Motor neuron (in vitro differentiated cells): ENCODE measurements at regions not wholly inside any gene's neighbourhood (a gene's known extent, or its start where the extent isn't known, plus 50 kb on each side); places are given as distances from the start of the nearest gene placed in this dataset.
"Not testable (repeated sequence)": the region's sequence is repeated elsewhere in the genome, so short reads cannot be mapped to it uniquely, and the experiment has no call there.

ENCODE experiments used
- ATAC-seq, 8 experiments: fragments of 200-7000 bp; cut with Tn5 transposase; replicated peaks in 6 of 8; 2 replicates each; pipeline ENCODE4 v1.8.0; 2021; ENCODE audit warnings: mild to moderate bottlenecking in 8 of 8, moderate library complexity in 8 of 8
- H3K27ac ChIP-seq, 2 donors: fragments of 250-450 bp; sonication (Bioruptor Pico); 2 replicates each; pipeline ENCODE4 v1.9.0; 2021; ENCODE audit warnings: antibody characterized with exemption in 2 of 2, mild to moderate bottlenecking in 2 of 2, moderate library complexity in 1 of 2
- H3K4me1 ChIP-seq, 2 donors: fragments of 250-450 bp; sonication (Bioruptor Pico); replicated peaks in 1 of 2; 2 replicates each; pipeline ENCODE4 v1.6.1; 2021; ENCODE audit warnings: antibody characterized with exemption in 2 of 2, mild to moderate bottlenecking in 2 of 2, moderate library complexity in 1 of 2
- H3K4me3 ChIP-seq, 5 donors: fragments of 250-450 bp; sonication (Bioruptor Pico); 2 replicates each; pipeline ENCODE4 v1.9.0; 2021; ENCODE audit warnings: antibody characterized with exemption in 5 of 5, mild to moderate bottlenecking in 5 of 5, moderate library complexity in 4 of 5
- WGBS, 10 experiments: fragments of 450-650 bp; shearing (Covaris generic); methylation state at CpG; one replicate each; pipeline ENCODE4 v1.0.0; 2022; 5-methylcytosine and 5-hydroxymethylcytosine counted together
- in situ Hi-C, 9 experiments: fragments of 400-800 bp; cut with MboI; loops; one replicate each; pipeline ENCODE4 v1.15.0; 2021; ENCODE audit warnings: low sequenced_read_pairs in 9 of 9, low pct_unique_long_range_greater_than_20kb in 2 of 9; ENCODE audit not compliant: unreplicated experiment in 9 of 9

DNA sequence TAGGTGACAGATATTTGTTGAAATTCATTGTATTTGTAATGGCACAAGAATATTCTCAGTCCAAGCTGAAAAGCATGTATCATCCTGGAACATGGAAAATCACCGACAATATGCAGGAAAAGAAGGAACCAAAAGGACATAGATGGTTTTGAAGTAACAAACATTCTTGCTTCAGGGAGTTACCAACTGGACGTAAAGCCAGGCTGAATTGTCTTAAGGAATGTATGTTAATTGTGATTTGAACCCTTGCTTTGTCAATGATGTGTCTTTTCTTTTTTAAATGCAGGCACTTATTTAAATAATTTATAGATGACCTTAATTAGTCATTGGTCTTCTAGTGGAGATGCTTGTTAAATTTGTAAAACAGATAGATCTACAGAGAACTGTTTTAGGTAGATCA lies 489.4 kb upstream of the ZP4 start:
- 0 to 100% (median 59%) methylated on average over 1 to 2 of the region's 2 CpGs for whole genome bisulfite sequencing, 10 experiments
- Histone ChIP-seq H3K4me1 (peaks cover 9 to 14% of the 10 kb centered on the region in 2 donors), H3K27ac (no peak overlapping the region), H3K4me3 (no peak overlapping the region)
- in situ Hi-C loops = no loop called here
- no peak for ATAC-seq

DNA sequence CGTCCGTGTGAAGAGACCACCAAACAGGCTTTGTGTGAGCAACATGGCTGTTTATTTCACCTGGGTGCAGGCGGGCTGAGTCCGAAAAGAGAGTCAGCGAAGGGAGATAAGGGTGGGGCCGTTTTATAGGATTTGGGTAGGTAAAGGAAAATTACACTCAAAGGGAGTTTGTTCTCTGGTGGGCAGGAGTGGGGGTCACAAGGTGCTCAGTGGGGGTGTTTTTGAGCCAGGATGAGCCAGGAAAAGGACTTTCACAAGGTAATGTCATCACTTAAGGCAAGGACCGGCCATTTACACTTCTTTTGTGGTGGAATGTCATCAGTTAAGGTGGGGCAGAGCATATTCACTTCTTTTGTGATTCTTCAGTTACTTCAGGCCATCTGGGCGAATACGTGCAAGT lies 488.7 kb upstream of the ZP4 start:
- H3K27ac ChIP-seq, ATAC-seq, H3K4me3 ChIP-seq, in situ Hi-C loops: not testable (repeated sequence)
- peaks cover 9 to 14% of the 10 kb centered on the region in 2 donors for H3K4me1 ChIP-seq
- 37 to 100% (median 77%) methylated on average over 2 to 5 of the region's 9 CpGs; no CpG with 5 or more reads in 5 of the 10 experiments for WGBS, 10 experiments

DNA sequence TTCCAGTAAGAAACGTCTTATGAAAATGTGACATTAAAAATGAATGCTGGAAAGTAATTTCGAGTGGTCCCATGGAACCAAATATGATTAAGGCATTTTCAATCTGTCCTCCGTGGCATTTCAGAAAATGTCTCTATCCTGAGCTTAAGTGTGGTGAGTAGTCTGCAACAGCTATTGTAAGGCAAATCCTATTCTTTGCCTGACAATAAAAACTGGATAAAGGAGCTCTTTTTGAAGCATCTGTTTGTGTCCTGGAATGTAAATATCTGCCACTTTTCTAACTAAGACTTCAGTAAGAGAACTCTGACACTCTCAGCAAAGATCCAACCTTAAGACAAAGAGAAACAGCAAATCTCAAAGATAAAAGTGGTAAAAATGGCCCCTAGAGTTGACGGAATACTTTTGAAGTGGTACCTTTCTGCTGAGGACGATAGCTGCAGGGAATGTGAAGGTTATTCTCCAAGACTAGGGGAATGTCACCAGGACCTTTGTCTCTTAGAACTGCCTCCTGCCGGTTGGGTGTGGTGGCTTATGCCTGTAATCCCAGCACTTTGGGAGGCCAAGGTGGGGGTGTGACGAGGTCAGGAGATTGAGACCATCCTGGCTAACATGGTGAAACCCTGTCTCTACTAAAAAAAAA lies 486.7 kb upstream of the ZP4 start:
- in situ Hi-C loops = no loop called here
- no peak overlapping the region for H3K27ac ChIP-seq
- 8 to 61% (median 40%) methylated on average over 1 to 7 of the region's 7 CpGs for WGBS, 10 experiments
- H3K4me1 ChIP-seq = peaks cover 8 to 9% of the 10 kb centered on the region in 2 donors
- ATAC-seq = no peak
- no peak overlapping the region for H3K4me3 ChIP-seq

DNA sequence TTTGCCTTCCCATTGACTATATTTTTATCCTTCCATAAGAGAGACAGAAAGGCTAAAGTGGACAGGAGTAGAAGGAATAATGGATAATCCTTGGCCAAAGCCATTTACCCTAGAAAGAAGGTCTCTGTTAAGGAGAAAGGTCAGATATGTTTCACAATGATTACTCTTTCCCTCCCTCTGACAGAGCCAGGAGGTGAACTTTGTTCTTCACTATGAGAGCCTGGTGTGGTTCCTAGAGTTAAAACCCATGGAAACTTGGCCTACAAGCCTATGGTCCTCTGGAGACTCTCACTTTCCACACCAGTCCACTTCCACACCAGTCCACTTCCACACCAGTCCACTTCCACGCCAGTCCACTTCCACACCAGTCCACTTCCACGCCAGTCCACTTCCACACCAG lies 479.9 kb upstream of the ZP4 start:
- in situ Hi-C loops = no loop called here
- Histone ChIP-seq H3K4me3 (no peak overlapping the region), H3K4me1 (no peaks in the 10 kb centered on the region), H3K27ac (no peak overlapping the region)
- ATAC-seq = no peak
- 0 to 87% (median 71%) methylated on average over 2 of the region's 2 CpGs; no CpG with 5 or more reads in 4 of the 10 experiments for WGBS, 10 experiments

DNA sequence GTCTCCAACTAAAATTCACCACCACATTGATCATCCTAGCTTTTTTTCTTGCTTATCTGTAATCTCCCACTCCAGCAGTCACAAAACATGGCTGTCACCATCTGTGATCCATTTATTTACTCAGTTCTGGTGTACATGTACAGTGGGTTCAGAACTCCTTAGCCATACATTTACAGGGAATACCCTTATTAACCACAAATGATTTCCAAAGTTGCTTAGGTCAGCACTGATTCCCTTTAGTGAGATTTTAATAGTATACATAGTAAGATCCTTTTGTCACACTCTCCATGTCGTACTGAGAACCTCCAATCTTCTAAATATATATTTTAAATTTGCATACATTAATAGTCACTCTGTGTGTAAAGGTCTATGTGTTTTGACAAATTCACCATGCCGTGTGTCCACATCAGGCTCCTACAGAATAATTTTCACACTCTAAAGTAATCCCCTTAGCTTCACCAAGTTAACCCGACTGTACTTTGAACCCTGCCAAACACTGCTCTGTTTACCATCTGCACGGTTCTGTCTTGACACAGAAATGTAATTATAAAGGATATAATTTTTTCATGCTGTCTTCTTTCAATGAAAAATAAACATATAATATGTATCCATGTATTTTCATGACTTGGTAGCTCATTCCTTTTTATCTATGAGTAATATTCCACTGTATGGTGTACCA lies 473.6 kb upstream of the ZP4 start:
- in situ Hi-C loops = no loop called here
- 0 to 100% (median 82%) methylated on average over 1 to 4 of the region's 4 CpGs for WGBS, 10 experiments
- H3K27ac ChIP-seq = no peak overlapping the region
- no peaks in the 10 kb centered on the region for H3K4me1 ChIP-seq
- H3K4me3 ChIP-seq = no peak overlapping the region
- ATAC-seq = no peak

DNA sequence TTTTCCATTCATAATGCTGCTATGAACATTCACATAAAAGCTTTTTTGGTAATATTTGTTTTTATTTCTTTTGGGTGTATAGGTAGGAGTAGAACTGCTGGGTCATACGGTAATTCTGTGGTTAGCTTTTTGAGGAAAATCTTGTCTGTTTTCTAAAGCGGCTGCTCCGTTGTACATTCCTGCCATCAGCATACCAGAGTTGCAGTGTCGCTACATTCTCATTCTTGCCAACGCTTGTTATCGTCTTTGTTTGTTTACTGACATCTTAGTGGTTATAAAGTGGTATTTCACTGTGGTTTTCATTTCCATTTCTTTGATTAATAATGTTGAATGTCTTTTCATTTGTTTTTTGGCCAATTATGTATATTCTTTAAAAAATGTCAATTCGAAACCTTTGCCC lies 469.8 kb upstream of the ZP4 start:
- ATAC-seq = no peak
- WGBS, 10 experiments = 23 to 95% (median 77%) methylated on average over 3 to 7 of the region's 7 CpGs
- H3K4me3 ChIP-seq = no peak overlapping the region
- no peak overlapping the region for H3K27ac ChIP-seq
- in situ Hi-C loops = no loop called here
- no peaks in the 10 kb centered on the region for H3K4me1 ChIP-seq

DNA sequence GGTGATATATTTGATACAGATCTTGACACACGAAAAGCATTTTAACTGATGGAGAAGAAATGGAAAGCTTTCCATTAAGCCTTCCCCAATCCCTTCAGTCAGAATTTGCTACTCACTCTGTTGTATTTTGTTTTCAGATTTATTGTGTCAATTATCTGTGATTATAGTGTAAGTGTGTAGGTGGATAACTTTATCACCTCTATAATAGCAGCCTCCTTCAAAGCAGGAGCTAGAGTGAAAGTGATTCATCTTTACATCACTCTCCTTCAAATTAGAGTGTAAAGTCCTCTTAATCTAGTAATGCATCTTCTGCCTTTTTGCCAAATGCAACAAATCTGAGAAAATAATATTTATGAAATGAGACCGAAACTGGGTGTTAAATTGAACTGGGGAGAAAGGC lies 459.7 kb upstream of the ZP4 start:
- H3K4me3 ChIP-seq = no peak overlapping the region
- H3K27ac ChIP-seq = no peak overlapping the region
- ATAC-seq = peak in 5 of 8 experiments; percentile 27 to 94 (median 46)
- WGBS, 10 experiments = 6 to 88% (median 78%) methylated on average over 1 to 2 of the region's 2 CpGs; no CpG with 5 or more reads in 1 of the 10 experiments
- in situ Hi-C loops = no loop called here
- peaks cover 0 to 12% of the 10 kb centered on the region in 2 donors for H3K4me1 ChIP-seq

DNA sequence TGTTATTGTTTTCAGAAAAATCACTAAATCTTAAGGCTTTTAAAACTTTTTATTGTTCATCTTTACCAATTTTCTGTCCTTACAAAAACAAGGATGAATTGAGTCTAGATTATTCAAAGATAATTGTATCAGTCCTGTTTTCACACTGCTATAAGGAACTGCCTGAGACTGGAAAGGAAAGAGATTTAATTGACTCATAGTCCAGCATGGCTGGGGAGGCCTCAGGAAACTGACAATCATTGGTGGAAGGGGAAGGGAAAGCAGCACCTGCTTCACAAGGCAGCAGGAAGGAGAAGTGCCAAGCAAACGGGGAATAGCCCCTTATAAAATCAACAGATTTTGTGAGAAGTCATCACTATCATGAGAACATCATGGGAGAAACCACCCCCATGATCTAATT lies 455.6 kb upstream of the ZP4 start:
- no peak overlapping the region for H3K4me3 ChIP-seq
- 0 to 100% (median 73%) methylated on average over 1 of the region's 1 CpG; no CpG with 5 or more reads in 2 of the 10 experiments for WGBS, 10 experiments
- in situ Hi-C loops = no loop called here
- H3K27ac ChIP-seq = no peak overlapping the region
- no peak for ATAC-seq
- H3K4me1 ChIP-seq = peaks cover 0 to 12% of the 10 kb centered on the region in 2 donors

DNA sequence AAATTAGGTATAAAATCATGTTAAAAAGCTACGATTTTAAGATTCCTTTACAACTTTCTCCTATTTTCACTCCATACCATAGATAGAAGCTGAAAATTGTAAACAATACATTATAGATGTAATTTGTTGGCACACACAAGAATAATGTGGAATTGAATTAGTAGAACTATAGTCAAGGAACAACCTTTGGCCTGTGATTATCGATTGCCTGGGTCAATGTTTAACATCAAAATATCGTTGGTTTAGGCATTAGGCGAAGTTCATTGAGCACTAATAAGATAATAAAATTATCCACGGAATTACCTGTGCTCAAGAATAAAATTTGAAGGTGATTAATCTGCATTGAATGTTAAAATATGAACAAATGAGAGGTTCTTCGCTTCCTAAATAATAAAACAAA lies 455.1 kb upstream of the ZP4 start:
- WGBS, 10 experiments = 6 to 95% (median 85%) methylated on average over 4 to 6 of the region's 6 CpGs
- ATAC-seq = no peak
- Histone ChIP-seq H3K4me3 (no peak overlapping the region), H3K4me1 (peaks cover 0 to 12% of the 10 kb centered on the region in 2 donors), H3K27ac (no peak overlapping the region)
- in situ Hi-C loops = no loop called here

DNA sequence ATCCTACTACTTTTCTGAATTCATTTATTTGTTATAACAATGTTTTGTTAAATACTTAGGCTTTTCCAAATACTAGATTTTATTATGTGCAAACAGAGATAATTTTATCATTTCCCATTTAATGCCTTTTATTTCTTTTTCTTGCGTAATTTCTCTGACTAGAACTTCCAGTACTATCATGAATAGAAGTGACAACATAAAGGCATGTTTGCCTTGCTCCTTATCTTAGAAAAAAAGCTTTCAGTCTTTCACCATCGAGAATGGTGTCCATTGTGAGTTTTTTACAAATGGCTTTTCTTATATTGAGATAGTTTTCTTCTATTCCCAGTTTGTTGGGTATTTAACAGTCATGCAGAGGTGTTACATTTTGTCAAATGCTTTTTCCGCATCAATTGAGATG lies 453.1 kb upstream of the ZP4 start:
- 17 to 100% (median 82%) methylated on average over 2 to 3 of the region's 3 CpGs for WGBS, 10 experiments
- ATAC-seq = no peak

DNA sequence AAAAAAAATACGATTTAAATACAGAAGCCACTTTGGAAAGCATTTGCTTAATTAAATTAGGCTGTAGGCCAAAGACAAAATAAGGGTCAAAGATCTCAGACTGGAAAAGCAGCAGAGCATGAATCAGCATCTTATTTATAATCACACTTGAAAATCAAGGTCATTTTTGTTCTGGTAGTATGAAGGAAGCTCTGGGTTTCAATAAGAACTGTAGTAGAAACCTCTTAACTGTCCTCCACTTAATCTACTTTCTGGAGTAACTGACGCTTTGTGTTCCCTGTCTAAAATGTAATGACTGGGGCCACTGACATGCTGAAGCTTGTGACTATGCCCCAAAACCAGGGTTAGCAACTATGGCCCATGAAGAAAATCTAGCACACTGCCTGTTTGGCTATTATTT lies 450.7 kb upstream of the ZP4 start:
- H3K27ac ChIP-seq = no peak overlapping the region
- no peak overlapping the region for H3K4me3 ChIP-seq
- in situ Hi-C loops = no loop called here
- no peak for ATAC-seq
- H3K4me1 ChIP-seq = no peaks in the 10 kb centered on the region
- 0 to 87% (median 69%) methylated on average over 1 to 2 of the region's 2 CpGs for WGBS, 10 experiments

More for the DNA sequence above, 453.1 kb upstream of the ZP4 start:
- Histone ChIP-seq H3K27ac (no peak overlapping the region), H3K4me3 (no peak overlapping the region), H3K4me1 (no peaks in the 10 kb centered on the region)
- in situ Hi-C loops = no loop called here

DNA sequence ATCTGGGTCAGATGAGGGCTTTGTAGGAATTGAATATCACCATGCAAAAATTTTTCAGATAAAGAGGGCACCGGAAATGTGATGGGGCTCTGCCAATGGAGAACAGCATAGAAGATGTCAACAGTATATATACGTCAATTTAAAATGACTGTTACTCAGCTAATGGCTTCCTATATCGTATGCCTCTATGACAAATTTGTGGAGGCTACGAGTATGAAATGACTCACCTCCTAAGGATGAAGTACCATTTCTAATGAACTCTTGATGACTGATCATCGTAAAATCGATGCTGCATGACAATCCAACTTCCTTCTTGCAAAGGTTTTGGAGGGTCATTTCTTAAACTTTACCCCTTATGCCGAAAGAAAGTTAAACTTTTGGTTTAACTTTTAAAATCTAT lies 450.3 kb upstream of the ZP4 start:
- 3 to 93% (median 56%) methylated on average over 3 to 7 of the region's 7 CpGs for WGBS, 10 experiments
- ATAC-seq = peak in 3 of 8 experiments; percentile 59 to 70 (median 62)
- Histone ChIP-seq H3K4me1 (no peaks in the 10 kb centered on the region), H3K4me3 (no peak overlapping the region), H3K27ac (no peak overlapping the region)
- in situ Hi-C loops = no loop called here

DNA sequence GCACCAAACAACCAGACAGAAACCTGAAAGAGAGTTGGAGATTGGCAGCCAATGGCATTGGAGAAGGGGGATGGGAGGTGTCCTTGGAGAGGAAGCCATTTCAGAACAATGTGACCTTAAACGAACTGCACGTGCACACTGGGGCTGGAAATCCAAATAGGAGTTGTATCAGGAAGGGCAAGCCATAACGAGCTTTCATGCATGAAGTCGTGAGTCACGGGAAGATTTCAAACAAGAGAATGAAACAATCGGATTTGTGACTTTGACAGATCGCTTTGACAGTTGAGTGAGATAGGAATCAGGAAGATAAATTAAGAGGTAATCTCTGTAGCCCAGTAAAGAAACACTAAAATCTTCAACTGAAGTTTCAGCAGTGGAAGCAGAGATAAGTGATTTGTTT lies 445.8 kb upstream of the ZP4 start:
- no peak overlapping the region for H3K4me3 ChIP-seq
- WGBS, 10 experiments = 0 to 100% (median 79%) methylated on average over 2 to 7 of the region's 7 CpGs
- in situ Hi-C loops = no loop called here
- H3K27ac ChIP-seq = no peak overlapping the region
- ATAC-seq = no peak
- H3K4me1 ChIP-seq = no peaks in the 10 kb centered on the region

DNA sequence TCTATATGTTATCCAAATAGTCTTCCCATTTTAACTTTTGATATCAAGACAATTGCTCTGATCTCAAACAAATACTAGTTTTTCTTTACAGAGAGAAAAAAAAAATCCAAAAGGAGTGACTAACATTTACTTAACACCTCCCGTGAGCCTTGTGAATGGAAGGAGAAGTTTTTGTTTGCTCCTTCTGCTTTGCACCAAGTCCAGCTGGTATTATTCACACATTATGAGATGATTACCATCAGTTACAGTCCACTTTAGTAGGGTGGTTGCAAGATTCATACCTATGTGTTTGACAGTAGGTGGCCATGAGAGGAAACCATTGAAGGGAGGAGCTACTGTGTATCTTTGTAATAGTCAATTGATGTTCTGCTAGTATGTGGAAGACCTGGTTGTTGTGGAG lies 443.4 kb upstream of the ZP4 start:
- ATAC-seq = no peak
- in situ Hi-C loops = no loop called here
- WGBS, 10 experiments = 7 to 100% (median 84%) methylated on average over 1 of the region's 1 CpG; no CpG with 5 or more reads in 2 of the 10 experiments
- Histone ChIP-seq H3K4me1 (no peaks in the 10 kb centered on the region), H3K27ac (no peak overlapping the region), H3K4me3 (no peak overlapping the region)
